ENCODE measurements at regions not wholly inside any gene's neighbourhood (a gene's known extent, or its start where the extent isn't known, plus 50 kb on each side); places are given as distances from the start of the nearest gene placed in this dataset.

GRCh38 chr2:71971493-71971892, 176.2 kb downstream of the CYP26B1 start:
- Histone ChIP-seq H3K9me2 (ENCODE audit: insufficient read depth) (no peaks in the 10 kb centered on the region), H3K27me3 (ENCODE audit: insufficient read depth, low read depth) (0 out of 2 replicates have a peak, but pooled peaks cover 3% of the 10 kb centered on the region), H3K79me2 (ENCODE audit: low read depth) (no peaks in the 10 kb centered on the region), H2AFZ (no peak overlapping the region; the same call in 1 of the 2 replicates), H3K4me3 (no peak overlapping the region), H4K20me1 (ENCODE audit: insufficient read depth) (no peaks in the 10 kb centered on the region), H3K9me3 (ENCODE audit: insufficient read depth, low read depth) (0 out of 2 replicates have a peak, but pooled peaks cover 5% of the 10 kb centered on the region), H3K4me2 (no peak overlapping the region), H3K36me3 (ENCODE audit: low read depth) (no peaks in the 10 kb centered on the region), H3K27ac (no peak overlapping the region), H3F3A (ENCODE audit: insufficient read depth, low read depth) (no peaks in the 10 kb centered on the region), H3K4me1 (replicated peaks; ENCODE audit: insufficient read depth) (no peaks in the 10 kb centered on the region)
- no peak for DNase-seq
- no TSS peak for BruUV-seq (replicated peaks)
- intact Hi-C loops (cut with micrococcal nuclease; ENCODE audit: unreplicated experiment), result no loop called here
- CTCF ChIA-PET, result no interaction called here
- POLR2A ChIA-PET (ENCODE audit: unreplicated experiment), result no interaction called here
- TF ChIP-seq EZH2 (IDR thresholded peaks at IDR 0.05; ENCODE audit: low read depth), result no peak
- TF ChIP-seq CTCF (conservative IDR thresholded peaks at IDR 0.05), result no peak

- no peaks in the 10 kb centered on the region for H3K79me2 ChIP-seq (ENCODE audit: low read depth)
- TF ChIP-seq CTCF (conservative IDR thresholded peaks at IDR 0.05) (no peak), EZH2 (IDR thresholded peaks at IDR 0.05; ENCODE audit: low read depth) (no peak)
- H3K36me3 ChIP-seq (ENCODE audit: low read depth), result no peaks in the 10 kb centered on the region
- no peak overlapping the region for H3K4me2 ChIP-seq
- no peaks in the 10 kb centered on the region for H3K9me3 ChIP-seq (ENCODE audit: insufficient read depth, low read depth)
- intact Hi-C loops (cut with micrococcal nuclease; ENCODE audit: unreplicated experiment), result no loop called here
- no peak overlapping the region for H3K4me3 ChIP-seq
- DNase-seq, result no peak
- H3K27ac ChIP-seq, result no peak overlapping the region
- 0 out of 2 replicates have a peak, but pooled peaks cover 3% of the 10 kb centered on the region for H3K27me3 ChIP-seq (ENCODE audit: insufficient read depth, low read depth)
- no peaks in the 10 kb centered on the region for H3F3A ChIP-seq (ENCODE audit: insufficient read depth, low read depth)
- no peaks in the 10 kb centered on the region for H4K20me1 ChIP-seq (ENCODE audit: insufficient read depth)
- CTCF ChIA-PET, result no interaction called here
- POLR2A ChIA-PET (ENCODE audit: unreplicated experiment), result no interaction called here
- H2AFZ ChIP-seq, result no peak overlapping the region
- no TSS peak for BruUV-seq (replicated peaks)
- H3K4me1 ChIP-seq (replicated peaks; ENCODE audit: insufficient read depth), result no peaks in the 10 kb centered on the region
- no peaks in the 10 kb centered on the region for H3K9me2 ChIP-seq (ENCODE audit: insufficient read depth)
Measured at GRCh38 chr2:71965530-71965929, 182.1 kb downstream of the CYP26B1 start.

- Histone ChIP-seq H3K9me3 (ENCODE audit: insufficient read depth, low read depth) (peaks cover 2% of the 10 kb centered on the region; the same call in 1 of the 2 replicates), H3K79me2 (ENCODE audit: low read depth) (no peaks in the 10 kb centered on the region), H3K4me1 (replicated peaks; ENCODE audit: insufficient read depth) (no peaks in the 10 kb centered on the region), H3K36me3 (ENCODE audit: low read depth) (no peaks in the 10 kb centered on the region), H3K4me2 (no peak overlapping the region), H3K27me3 (ENCODE audit: insufficient read depth, low read depth) (no peaks in the 10 kb centered on the region), H3K4me3 (no peak overlapping the region), H3K27ac (no peak overlapping the region), H4K20me1 (ENCODE audit: insufficient read depth) (no peaks in the 10 kb centered on the region), H3F3A (ENCODE audit: insufficient read depth, low read depth) (no peaks in the 10 kb centered on the region), H3K9me2 (ENCODE audit: insufficient read depth) (no peaks in the 10 kb centered on the region), H2AFZ (no peak overlapping the region)
- DNase-seq, result no peak
- ChIA-PET POLR2A (ENCODE audit: unreplicated experiment) (no interaction called here), CTCF (interaction anchor here (0.5 kb wide), 1 partner anchor 663 kb away, joined by 5 read pairs; no protein-coding TSS in a partner anchor)
- intact Hi-C loops (cut with micrococcal nuclease; ENCODE audit: unreplicated experiment), result no loop called here
- BruUV-seq (replicated peaks), result no TSS peak
- TF ChIP-seq CTCF (conservative IDR thresholded peaks at IDR 0.05) (no peak), EZH2 (IDR thresholded peaks at IDR 0.05; ENCODE audit: low read depth) (no peak)
Measured at GRCh38 chr2:71962911-71963694, 184.6 kb downstream of the CYP26B1 start.

All from PC-9 (cell line).